HEK293T (cell line): ENCODE measurements at regions not wholly inside any gene's neighbourhood (a gene's known extent, or its start where the extent isn't known, plus 50 kb on each side); places are given as distances from the start of the nearest gene placed in this dataset.

ENCODE experiments used
- BHLHE40 ChIP-seq: fragments of 450-650 bp; IDR thresholded peaks from 2 replicates; pipeline ENCODE4 v1.6.1; 2016; ENCODE audit warnings: mild to moderate bottlenecking, moderate library complexity, borderline replicate concordance
- ELF4 ChIP-seq: fragments of 450-650 bp; IDR thresholded peaks from 2 replicates; pipeline ENCODE4 v1.6.1; 2017; ENCODE audit warnings: antibody characterized with exemption
- FOXA1 ChIP-seq: fragments of 450-650 bp; IDR thresholded peaks from 2 replicates; pipeline ENCODE4 v1.6.1; 2016; ENCODE audit warnings: mild to moderate bottlenecking
- FOXM1 ChIP-seq: fragments of 450-650 bp; IDR thresholded peaks from 2 replicates; pipeline ENCODE4 v1.6.1; 2017; ENCODE audit warnings: mild to moderate bottlenecking, borderline replicate concordance
- L3MBTL2 ChIP-seq: fragments of 450-650 bp; conservative IDR thresholded peaks from 2 replicates; pipeline ENCODE4 v1.6.1; 2016; ENCODE audit warnings: mild to moderate bottlenecking
- LEF1 ChIP-seq: fragments of 450-650 bp; IDR thresholded peaks from 2 replicates; pipeline ENCODE4 v1.6.1; 2017; ENCODE audit warnings: mild to moderate bottlenecking, borderline replicate concordance
- NFRKB ChIP-seq: fragments of 450-650 bp; IDR thresholded peaks from 2 replicates; pipeline ENCODE4 v1.6.1; 2016; ENCODE audit warnings: mild to moderate bottlenecking, moderate library complexity
- SP1 ChIP-seq: fragments of 450-650 bp; IDR thresholded peaks from 2 replicates; pipeline ENCODE4 v1.6.1; 2017
- SUZ12 ChIP-seq: fragments of 450-650 bp; IDR thresholded peaks from 2 replicates; pipeline ENCODE4 v1.6.1; 2016; ENCODE audit warnings: mild to moderate bottlenecking
- TARDBP ChIP-seq: fragments of 450-650 bp; IDR thresholded peaks from 2 replicates; pipeline ENCODE4 v1.6.1; 2016
- ZNF384 ChIP-seq: fragments of 450-650 bp; IDR thresholded peaks from 2 replicates; pipeline ENCODE4 v1.6.1; 2016

GRCh38 chr2:226497146-226497909 lies 302.3 kb downstream of the IRS1 start:
- TF ChIP-seq ELF4: no peak
- TF ChIP-seq L3MBTL2: no peak
- TF ChIP-seq SP1: no peak
- no peak for TF ChIP-seq SUZ12
- no peak for TF ChIP-seq LEF1
- TF ChIP-seq TARDBP: no peak
- TF ChIP-seq FOXM1: no peak
- TF ChIP-seq BHLHE40: no peak
- no peak for TF ChIP-seq NFRKB
- TF ChIP-seq FOXA1: no peak
- no peak for TF ChIP-seq ZNF384
